T-cell (primary cell): ENCODE measurements at regions not wholly inside any gene's neighbourhood (a gene's known extent, or its start where the extent isn't known, plus 50 kb on each side); places are given as distances from the start of the nearest gene placed in this dataset.

Experiments used
- ATAC-seq, 4 experiments: fragments of 200-7000 bp in 3 of 4; fragments of 150-1000 bp in 1 of 4; cut with Tn5 transposase; replicated peaks in 1 of 4; 1 replicate in 3 of 4; 2 replicates in 1 of 4; pipeline ENCODE4 v1.10.0; 2021; ENCODE audit warnings: moderate library complexity in 3 of 4, mild to moderate bottlenecking in 2 of 4, moderate number of reproducible peaks in 1 of 4
- CTCF ChIA-PET, 2 donors: fragments of 300-600 bp; sonication (Branson Sonifier 250); formaldehyde crosslinking; loops; one replicate each; lab custom pipeline; 2022; ENCODE audit warnings: antibody characterized with exemption in 2 of 2; lab: Charles Lee
- POLR2A ChIA-PET, 2 donors: fragments of 300-600 bp; sonication (Branson Sonifier 250); formaldehyde crosslinking; loops; one replicate each; lab custom pipeline; 2022; ENCODE audit warnings: antibody characterized with exemption in 2 of 2; lab: Charles Lee
- DNase-seq, 35 experiments: peaks; one replicate each; pipeline versions ENCODE4 v3.0.0 to v3.0.0-alpha.2; 2013 to 2023
- H3K27ac ChIP-seq: one replicate; pipeline ENCODE4 v1.5.1; 2013; ENCODE audit warnings: low read length
- H3K27me3 ChIP-seq, 2 experiments: replicated peaks in 1 of 2; 1 replicate in 1 of 2; 2 replicates in 1 of 2; pipeline versions ENCODE4 v1.6.1 to v1.7.0; 2013; ENCODE audit warnings: low read length in 1 of 2, mixed read lengths in 1 of 2; ENCODE audit not compliant: control insufficient read depth in 2 of 2, insufficient read depth in 2 of 2; ENCODE audit errors: extremely low read depth in 1 of 2
- H3K36me3 ChIP-seq, 2 donors: 1 replicate in 1 of 2; 2 replicates in 1 of 2; pipeline versions ENCODE4 v1.6.1 to v1.7.0; 2013; ENCODE audit warnings: low read length in 1 of 2; ENCODE audit not compliant: control insufficient read depth in 2 of 2, insufficient read depth in 1 of 2; ENCODE audit errors: extremely low read depth in 1 of 2
- H3K4me1 ChIP-seq, 2 experiments: 1 replicate in 1 of 2; 2 replicates in 1 of 2; pipeline versions ENCODE4 v1.6.1 to v1.7.0; 2013; ENCODE audit warnings: low read length in 2 of 2, mixed read lengths in 1 of 2; ENCODE audit not compliant: insufficient read depth in 2 of 2, control insufficient read depth in 1 of 2; ENCODE audit errors: extremely low read depth in 1 of 2
- H3K4me3 ChIP-seq, 2 donors: 1 replicate in 1 of 2; 2 replicates in 1 of 2; pipeline versions ENCODE4 v1.5.1 to v1.7.0; 2013; ENCODE audit warnings: mild to moderate bottlenecking in 2 of 2, low read length in 1 of 2, moderate library complexity in 1 of 2; ENCODE audit not compliant: control insufficient read depth in 1 of 2; ENCODE audit errors: extremely low read depth in 1 of 2
- H3K9me3 ChIP-seq: 2 replicates; pipeline ENCODE4 v1.7.0; 2013
- H3K27ac Mint-ChIP-seq, 2 donors: one replicate each; pipeline ENCODE4 v1.8.0; 2020 to 2021; ENCODE audit warnings: mild to moderate bottlenecking in 2 of 2, mixed read lengths in 2 of 2
- H3K27me3 Mint-ChIP-seq, 2 donors: one replicate each; pipeline ENCODE4 v1.8.0; 2021 to 2022; ENCODE audit warnings: mixed read lengths in 2 of 2
- H3K36me3 Mint-ChIP-seq: one replicate; pipeline ENCODE4 v1.8.0; 2021; ENCODE audit warnings: mixed read lengths
- H3K4me1 Mint-ChIP-seq, 3 donors: one replicate each; pipeline ENCODE4 v1.8.0; 2020 to 2022; ENCODE audit warnings: mixed read lengths in 3 of 3, mild to moderate bottlenecking in 1 of 3
- H3K4me3 Mint-ChIP-seq, 3 donors: one replicate each; pipeline ENCODE4 v1.8.0; 2020 to 2022; ENCODE audit warnings: mild to moderate bottlenecking in 3 of 3, mixed read lengths in 3 of 3, moderate library complexity in 3 of 3
- H3K9me3 Mint-ChIP-seq, 3 donors: one replicate each; pipeline ENCODE4 v1.8.0; 2020 to 2022; ENCODE audit warnings: mixed read lengths in 3 of 3
- whole genome bisulfite sequencing: methylation state at CpG from one replicate; pipeline ENCODE4 v1.1.5; 2013; ENCODE audit warnings: missing lambda C conversion rate; ENCODE audit not compliant: insufficient coverage; 5-methylcytosine and 5-hydroxymethylcytosine counted together

GRCh38 chr12:18899678-18900317 lies 161.9 kb downstream of the CAPZA3 start:
- H3K36me3 Mint-ChIP-seq, result no peaks in the 10 kb centered on the region
- no peak overlapping the region for H3K4me3 ChIP-seq
- no peaks in the 10 kb centered on the region for H3K4me1 Mint-ChIP-seq
- H3K27ac ChIP-seq, result no peak overlapping the region
- no peaks in the 10 kb centered on the region for H3K9me3 ChIP-seq
- WGBS, result 73% methylated on average over 1 of the region's 8 CpGs
- H3K36me3 ChIP-seq, result no peaks in the 10 kb centered on the region
- ATAC-seq, result no peak
- H3K27me3 Mint-ChIP-seq, result peaks cover 3 to 7% of the 10 kb centered on the region in 2 donors
- peaks cover 0 to 12% of the 10 kb centered on the region in 2 experiments for H3K27me3 ChIP-seq
- H3K4me3 Mint-ChIP-seq, result no peak overlapping the region
- POLR2A ChIA-PET, result interaction anchor here in 1 of 2 donors (0.6 kb wide), 1 partner anchor 18 kb away, joined by 4 read pairs; no protein-coding TSS in a partner anchor
- no peaks in the 10 kb centered on the region for H3K4me1 ChIP-seq
- CTCF ChIA-PET, result no interaction called here
- H3K27ac Mint-ChIP-seq, result no peak overlapping the region
- H3K9me3 Mint-ChIP-seq, result peaks cover 7 to 12% (median 8%) of the 10 kb centered on the region in 3 donors
- DNase-seq, result no peak

DNA sequence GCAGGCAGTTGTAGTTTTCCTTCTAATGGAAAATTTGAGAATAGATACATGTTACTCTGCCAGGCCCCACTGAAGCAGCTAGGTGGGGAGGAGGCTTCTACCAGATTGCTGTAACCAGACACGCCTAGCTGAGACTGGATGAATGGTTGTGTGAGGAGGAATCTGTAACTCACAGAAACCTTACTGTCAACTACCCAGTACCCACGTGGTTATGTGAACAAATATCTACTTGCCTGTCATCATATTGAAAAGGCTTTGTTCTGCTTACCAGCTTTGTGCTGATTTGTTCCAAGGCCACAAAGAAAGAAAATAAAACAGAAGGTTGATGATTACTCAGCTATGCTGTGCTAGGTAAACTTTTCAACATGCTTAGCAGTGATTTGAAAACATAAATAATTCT lies 167.2 kb downstream of the CAPZA3 start:
- no peak overlapping the region for H3K27ac Mint-ChIP-seq
- Histone ChIP-seq H3K4me1 (no peaks in the 10 kb centered on the region), H3K4me3 (no peak overlapping the region), H3K27me3 (no peaks in the 10 kb centered on the region), H3K36me3 (no peaks in the 10 kb centered on the region), H3K27ac (no peak overlapping the region), H3K9me3 (no peaks in the 10 kb centered on the region)
- ATAC-seq (no peak), DNase-seq (no peak)
- H3K9me3 Mint-ChIP-seq, result peaks cover 7 to 12% (median 8%) of the 10 kb centered on the region in 3 donors
- H3K4me3 Mint-ChIP-seq, result no peak overlapping the region
- no peaks in the 10 kb centered on the region for H3K27me3 Mint-ChIP-seq
- CTCF ChIA-PET, result interaction anchor here (0.5 to 0.6 kb wide), 2 partner anchors 93 to 835 kb away, joined by 3 read pairs; no protein-coding TSS in a partner anchor
- no CpG with 5 or more reads among the region's 2 CpGs for WGBS
- POLR2A ChIA-PET, result no interaction called here
- no peaks in the 10 kb centered on the region for H3K36me3 Mint-ChIP-seq
- H3K4me1 Mint-ChIP-seq, result no peaks in the 10 kb centered on the region

DNA sequence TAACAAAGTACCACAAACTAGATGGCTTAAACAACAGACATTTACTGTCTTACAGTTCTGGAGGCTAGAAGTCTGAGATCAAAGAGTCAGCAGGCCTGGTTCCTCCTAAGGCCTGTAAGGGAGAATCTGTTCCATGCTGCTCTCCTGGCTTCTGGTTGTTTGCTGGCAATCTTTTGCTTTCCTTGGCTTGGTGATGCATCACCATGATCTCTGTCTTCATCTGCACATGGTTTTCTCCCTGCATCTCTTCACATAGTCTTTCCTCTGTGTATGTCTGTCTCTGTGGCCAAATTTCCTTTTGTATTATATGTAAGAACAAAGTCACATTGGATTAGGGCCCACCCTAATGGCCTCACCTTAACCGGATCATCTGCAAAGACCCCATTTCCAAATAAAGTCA lies 168.5 kb downstream of the CAPZA3 start:
- peaks cover 3 to 12% (median 8%) of the 10 kb centered on the region in 3 donors for H3K9me3 Mint-ChIP-seq
- Histone ChIP-seq H3K4me3 (no peak overlapping the region), H3K36me3 (no peaks in the 10 kb centered on the region), H3K27ac (no peak overlapping the region), H3K9me3 (no peaks in the 10 kb centered on the region), H3K4me1 (no peaks in the 10 kb centered on the region), H3K27me3 (no peaks in the 10 kb centered on the region)
- no peak for DNase-seq
- H3K36me3 Mint-ChIP-seq, result no peaks in the 10 kb centered on the region
- no peaks in the 10 kb centered on the region for H3K27me3 Mint-ChIP-seq
- no peak for ATAC-seq
- CTCF ChIA-PET, result no interaction called here
- no peaks in the 10 kb centered on the region for H3K4me1 Mint-ChIP-seq
- no CpG with 5 or more reads among the region's 1 CpG for WGBS
- no peak overlapping the region for H3K4me3 Mint-ChIP-seq
- H3K27ac Mint-ChIP-seq, result no peak overlapping the region
- POLR2A ChIA-PET, result no interaction called here

GRCh38 chr12:18907127-18907526 lies 169.2 kb downstream of the CAPZA3 start:
- 93% methylated on average over 2 of the region's 5 CpGs for WGBS
- H3K9me3 Mint-ChIP-seq, result peaks cover 3 to 15% (median 7%) of the 10 kb centered on the region in 3 donors
- H3K27me3 Mint-ChIP-seq, result no peaks in the 10 kb centered on the region
- Histone ChIP-seq H3K4me3 (no peak overlapping the region), H3K36me3 (no peaks in the 10 kb centered on the region), H3K9me3 (no peaks in the 10 kb centered on the region), H3K27ac (no peak overlapping the region), H3K4me1 (no peaks in the 10 kb centered on the region), H3K27me3 (no peaks in the 10 kb centered on the region)
- ChIA-PET POLR2A (no interaction called here), CTCF (no interaction called here)
- DNase-seq, result no peak
- no peak overlapping the region for H3K27ac Mint-ChIP-seq
- no peaks in the 10 kb centered on the region for H3K36me3 Mint-ChIP-seq
- ATAC-seq, result no peak
- H3K4me3 Mint-ChIP-seq, result no peak overlapping the region
- no peaks in the 10 kb centered on the region for H3K4me1 Mint-ChIP-seq

DNA sequence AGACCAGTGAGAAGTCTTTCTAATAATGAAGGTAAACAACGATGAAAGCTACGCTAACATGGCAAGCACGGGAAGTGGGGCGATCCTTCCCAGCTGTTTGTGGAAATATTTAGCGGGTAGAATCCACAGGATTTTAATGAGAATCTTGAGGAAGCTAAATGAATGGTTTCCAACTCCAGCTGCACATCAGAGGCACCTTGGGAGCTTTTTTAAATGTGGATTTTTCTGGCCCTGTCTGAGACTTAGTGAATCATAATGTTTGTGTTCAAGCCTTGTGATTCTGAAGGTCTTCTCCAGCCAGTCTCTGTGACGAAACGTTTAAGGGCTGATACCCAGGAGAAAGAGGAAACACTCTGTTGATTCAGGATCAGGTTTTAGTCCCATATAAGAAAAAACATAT lies 169.8 kb downstream of the CAPZA3 start:
- H3K4me1 ChIP-seq, result no peaks in the 10 kb centered on the region
- H3K4me1 Mint-ChIP-seq, result no peaks in the 10 kb centered on the region
- 100% methylated on average over 2 of the region's 7 CpGs for WGBS
- H3K4me3 ChIP-seq, result no peak overlapping the region
- H3K36me3 Mint-ChIP-seq, result no peaks in the 10 kb centered on the region
- H3K9me3 Mint-ChIP-seq, result peaks cover 0 to 12% (median under 1%) of the 10 kb centered on the region in 3 donors
- ChIA-PET POLR2A (no interaction called here), CTCF (no interaction called here)
- no peak overlapping the region for H3K27ac ChIP-seq
- H3K27me3 ChIP-seq, result no peaks in the 10 kb centered on the region
- H3K27me3 Mint-ChIP-seq, result no peaks in the 10 kb centered on the region
- H3K27ac Mint-ChIP-seq, result no peak overlapping the region
- ATAC-seq (no peak), DNase-seq (no peak)
- no peak overlapping the region for H3K4me3 Mint-ChIP-seq
- H3K9me3 ChIP-seq, result no peaks in the 10 kb centered on the region
- H3K36me3 ChIP-seq, result no peaks in the 10 kb centered on the region

GRCh38 chr12:18908191-18908590 lies 170.3 kb downstream of the CAPZA3 start:
- WGBS, result 65% methylated on average over 3 of the region's 4 CpGs
- Mint-ChIP-seq H3K36me3 (no peaks in the 10 kb centered on the region), H3K27me3 (no peaks in the 10 kb centered on the region), H3K4me3 (no peak overlapping the region), H3K9me3 (peaks cover 0 to 9% (median 0%) of the 10 kb centered on the region in 3 donors), H3K27ac (no peak overlapping the region), H3K4me1 (no peaks in the 10 kb centered on the region)
- Histone ChIP-seq H3K36me3 (no peaks in the 10 kb centered on the region), H3K4me1 (no peaks in the 10 kb centered on the region), H3K27ac (no peak overlapping the region), H3K27me3 (no peaks in the 10 kb centered on the region), H3K4me3 (no peak overlapping the region), H3K9me3 (no peaks in the 10 kb centered on the region)
- ATAC-seq, result no peak
- POLR2A ChIA-PET, result no interaction called here
- CTCF ChIA-PET, result no interaction called here
- DNase-seq, result no peak
